Mesodermal cell (in vitro differentiated cells): ENCODE measurements at regions not wholly inside any gene's neighbourhood (a gene's known extent, or its start where the extent isn't known, plus 50 kb on each side); places are given as distances from the start of the nearest gene placed in this dataset.

Experiments
- H3K27ac ChIP-seq: 2 replicates; pipeline ENCODE4 v1.7.0; 2013; ENCODE audit warnings: mild to moderate bottlenecking, low read depth, low read length, moderate library complexity; ENCODE audit not compliant: severe bottlenecking
- H3K36me3 ChIP-seq: 2 replicates; pipeline ENCODE4 v1.7.1; 2013; ENCODE audit warnings: mild to moderate bottlenecking, low read length, moderate library complexity; ENCODE audit not compliant: control insufficient read depth, insufficient read depth
- H3K4me1 ChIP-seq: one replicate; pipeline ENCODE4 v1.7.1; 2013; ENCODE audit warnings: mild to moderate bottlenecking, low read length; ENCODE audit not compliant: insufficient read depth, control insufficient read depth, poor library complexity, severe bottlenecking
- H3K4me3 ChIP-seq: 2 replicates; pipeline ENCODE4 v1.7.0; 2013; ENCODE audit warnings: low read length, control low read depth, mild to moderate bottlenecking; ENCODE audit not compliant: insufficient read depth, poor library complexity, severe bottlenecking; ENCODE audit errors: extremely low read depth
- H3K9me3 ChIP-seq: 2 replicates; pipeline ENCODE4 v1.7.1; 2013; ENCODE audit warnings: mild to moderate bottlenecking, low read length, moderate library complexity; ENCODE audit not compliant: control insufficient read depth
- WGBS, 2 experiments: methylation state at CpG; one replicate each; pipeline ENCODE4 v1.1.5; 2013; ENCODE audit warnings: missing lambda C conversion rate in 2 of 2; ENCODE audit not compliant: insufficient coverage in 2 of 2; 5-methylcytosine and 5-hydroxymethylcytosine counted together

DNA sequence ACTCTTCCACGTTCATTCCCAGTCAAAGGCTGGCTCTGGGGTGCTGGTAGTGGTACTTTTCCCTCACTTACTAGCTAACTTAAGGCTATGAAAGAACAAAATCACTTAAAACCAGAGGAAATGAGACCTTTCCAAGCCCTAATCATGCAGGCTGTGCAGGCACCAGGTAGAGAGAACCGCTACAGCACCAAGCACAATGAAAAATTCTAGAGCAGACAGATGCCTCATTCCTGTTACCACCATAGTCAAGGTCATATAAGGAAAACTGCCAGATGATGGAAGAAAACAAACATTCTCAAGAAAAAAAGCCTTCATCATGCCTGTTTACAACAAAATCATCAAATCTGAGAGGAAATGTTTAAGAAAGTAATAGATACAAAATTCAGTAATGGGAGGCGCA lies 374.4 kb upstream of the PDE4D start:
- WGBS, 2 experiments = 60% methylated on average over 1 of the region's 3 CpGs; no CpG with 5 or more reads in 1 of the 2 experiments
- Histone ChIP-seq H3K4me3 (no peak overlapping the region), H3K9me3 (no peaks in the 10 kb centered on the region)

DNA sequence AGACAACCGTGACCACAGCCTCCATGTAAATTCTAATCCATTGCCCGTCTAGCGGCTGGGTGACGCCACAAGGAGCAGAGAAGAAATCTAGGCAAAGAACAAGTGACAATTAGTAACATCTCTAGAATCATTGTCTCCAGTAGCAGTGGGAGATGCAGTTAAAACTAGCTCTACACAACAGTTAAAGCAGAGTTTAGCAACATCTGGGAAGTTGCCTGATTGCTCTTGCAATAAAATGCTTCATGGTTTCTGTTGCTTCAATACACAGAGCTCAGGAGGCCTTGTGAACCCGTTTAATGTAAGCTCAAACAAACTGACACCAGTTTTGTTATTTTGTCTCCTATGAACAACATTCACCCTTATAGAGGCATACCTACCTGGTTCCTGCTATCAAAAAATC lies 369.8 kb upstream of the PDE4D start:
- Histone ChIP-seq H3K4me1 (peaks cover 5% of the 10 kb centered on the region), H3K4me3 (no peak overlapping the region)
- 90 to 100% methylated on average over 1 to 4 of the region's 5 CpGs for WGBS, 2 experiments

More for the DNA sequence above, 374.4 kb upstream of the PDE4D start:
- Histone ChIP-seq H3K27ac (no peak overlapping the region), H3K36me3 (no peaks in the 10 kb centered on the region), H3K4me1 (no peaks in the 10 kb centered on the region)

DNA sequence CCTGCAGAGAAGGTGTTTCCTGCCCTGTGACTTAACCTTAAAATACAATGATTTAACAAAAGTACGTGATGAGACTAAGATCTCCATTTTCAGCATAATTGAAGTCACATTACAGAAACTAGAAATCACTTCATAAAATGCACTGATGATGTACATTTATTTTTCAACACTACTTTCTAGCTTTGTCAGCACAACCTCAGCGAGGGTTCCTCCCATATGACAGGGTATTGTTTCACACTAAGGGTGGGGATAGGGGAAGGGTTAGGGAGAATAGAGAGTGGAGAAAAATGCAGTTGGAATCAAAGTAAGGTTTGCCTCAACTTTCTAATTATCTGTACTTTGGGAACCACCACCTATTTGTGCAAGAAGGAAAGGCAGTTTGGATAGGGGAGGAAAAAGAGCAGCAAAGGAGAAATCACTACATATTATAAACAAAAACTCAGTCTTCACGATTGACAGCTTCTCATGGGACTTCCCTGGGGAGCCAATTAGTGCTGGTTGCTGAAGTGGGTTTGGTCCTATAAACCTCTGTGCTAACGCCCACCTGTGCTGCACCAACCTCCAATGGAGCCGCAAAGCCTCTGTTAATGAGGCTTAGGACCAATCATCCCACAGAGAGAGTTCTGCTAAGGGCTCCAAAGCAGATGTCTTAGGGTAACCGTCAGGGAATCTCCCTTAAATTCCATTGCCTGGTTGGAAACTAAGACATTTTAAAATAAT lies 369.2 kb upstream of the PDE4D start:
- Histone ChIP-seq H3K4me3 (no peak overlapping the region), H3K36me3 (no peaks in the 10 kb centered on the region), H3K9me3 (no peaks in the 10 kb centered on the region), H3K27ac (no peak overlapping the region), H3K4me1 (peaks cover 5% of the 10 kb centered on the region)
- 89 to 100% methylated on average over 1 to 3 of the region's 6 CpGs for WGBS, 2 experiments

More for the DNA sequence above, 369.8 kb upstream of the PDE4D start:
- Histone ChIP-seq H3K36me3 (no peaks in the 10 kb centered on the region), H3K9me3 (no peaks in the 10 kb centered on the region), H3K27ac (no peak overlapping the region)

GRCh38 chr5:60261732-60262131 lies 368.2 kb upstream of the PDE4D start:
- H3K4me3 ChIP-seq = no peak overlapping the region

DNA sequence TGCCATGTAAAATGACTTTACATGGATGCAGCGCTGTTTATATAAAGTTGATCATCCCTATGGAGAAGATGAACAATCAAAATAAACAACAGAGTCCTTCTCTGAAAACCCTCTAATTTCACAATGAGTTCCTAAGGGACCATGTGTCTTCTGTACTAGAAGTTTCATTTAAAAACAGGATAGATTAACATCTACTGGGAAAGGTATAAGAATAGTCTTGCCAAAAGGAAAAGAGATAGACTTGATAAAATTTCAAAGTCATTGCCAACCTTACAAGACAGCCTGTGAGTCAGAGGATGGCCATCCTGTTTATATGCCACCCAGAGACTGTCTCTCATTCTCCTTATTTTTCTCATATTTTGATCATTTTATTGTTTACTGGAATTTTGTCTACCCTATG lies 367.1 kb upstream of the PDE4D start:
- Histone ChIP-seq H3K4me1 (peaks cover 5% of the 10 kb centered on the region), H3K4me3 (no peak overlapping the region), H3K36me3 (no peaks in the 10 kb centered on the region), H3K9me3 (no peaks in the 10 kb centered on the region), H3K27ac (no peak overlapping the region)
- WGBS, 2 experiments = no CpG with 5 or more reads among the region's 1 CpG

More at GRCh38 chr5:60261732-60262131, 368.2 kb upstream of the PDE4D start:
- Histone ChIP-seq H3K36me3 (no peaks in the 10 kb centered on the region), H3K9me3 (no peaks in the 10 kb centered on the region), H3K4me1 (peaks cover 5% of the 10 kb centered on the region), H3K27ac (no peak overlapping the region)
- WGBS, 2 experiments = 100% methylated on average over 1 of the region's 1 CpG

- H3K36me3 ChIP-seq = no peaks in the 10 kb centered on the region
- H3K4me3 ChIP-seq = no peak overlapping the region
- no peak overlapping the region for H3K27ac ChIP-seq
- WGBS, 2 experiments = no CpG with 5 or more reads among the region's 3 CpGs
- no peaks in the 10 kb centered on the region for H3K9me3 ChIP-seq
- peaks cover 5% of the 10 kb centered on the region for H3K4me1 ChIP-seq
Measured at GRCh38 chr5:60259730-60260129, 366.2 kb upstream of the PDE4D start.

GRCh38 chr5:60257596-60258271 lies 364.2 kb upstream of the PDE4D start:
- WGBS, 2 experiments = no CpG with 5 or more reads among the region's 5 CpGs
- H3K9me3 ChIP-seq = no peaks in the 10 kb centered on the region
- H3K4me1 ChIP-seq = peaks cover 5% of the 10 kb centered on the region
- no peak overlapping the region for H3K27ac ChIP-seq
- no peaks in the 10 kb centered on the region for H3K36me3 ChIP-seq
- no peak overlapping the region for H3K4me3 ChIP-seq

- Histone ChIP-seq H3K27ac (no peak overlapping the region), H3K36me3 (no peaks in the 10 kb centered on the region), H3K9me3 (no peaks in the 10 kb centered on the region), H3K4me3 (no peak overlapping the region), H3K4me1 (peaks cover 5% of the 10 kb centered on the region)
- WGBS, 2 experiments = 100% methylated on average over 1 of the region's 2 CpGs; no CpG with 5 or more reads in 1 of the 2 experiments
Measured at GRCh38 chr5:60256546-60256945, 363.0 kb upstream of the PDE4D start.

- no peaks in the 10 kb centered on the region for H3K4me1 ChIP-seq
- H3K9me3 ChIP-seq = no peaks in the 10 kb centered on the region
- no peaks in the 10 kb centered on the region for H3K36me3 ChIP-seq
- WGBS, 2 experiments = 100% methylated on average over 1 of the region's 1 CpG; no CpG with 5 or more reads in 1 of the 2 experiments
- H3K27ac ChIP-seq = no peak overlapping the region
- no peak overlapping the region for H3K4me3 ChIP-seq
Measured at GRCh38 chr5:60248901-60249300, 355.4 kb upstream of the PDE4D start.

DNA sequence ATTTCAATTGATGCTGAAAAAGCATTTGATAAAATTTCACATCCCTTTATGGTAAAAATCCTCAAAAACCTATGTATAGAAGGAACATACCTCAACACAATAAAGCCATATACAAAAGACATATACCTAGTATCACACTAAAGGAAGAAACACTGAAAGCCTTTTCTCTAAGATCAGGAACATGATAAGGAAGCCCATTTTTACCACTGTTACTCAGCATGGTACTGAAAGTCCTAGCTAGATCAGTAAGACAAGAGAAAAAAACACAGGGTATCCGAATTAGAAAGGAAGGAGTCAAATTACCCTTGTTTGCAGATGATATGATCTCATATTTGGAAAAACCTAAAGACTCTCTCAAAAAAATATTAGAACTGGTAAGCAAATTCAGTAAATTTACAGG lies 350.2 kb upstream of the PDE4D start:
- H3K36me3 ChIP-seq = no peaks in the 10 kb centered on the region
- WGBS, 2 experiments = no CpG with 5 or more reads among the region's 1 CpG
- H3K4me1 ChIP-seq = no peaks in the 10 kb centered on the region
- no peak overlapping the region for H3K27ac ChIP-seq
- H3K4me3 ChIP-seq = no peak overlapping the region
- H3K9me3 ChIP-seq = no peaks in the 10 kb centered on the region
